ENCODE measurements at regions not wholly inside any gene's neighbourhood (a gene's known extent, or its start where the extent isn't known, plus 50 kb on each side); places are given as distances from the start of the nearest gene placed in this dataset.
"Not testable (repeated sequence)": the region's sequence is repeated elsewhere in the genome, so short reads cannot be mapped to it uniquely, and the experiment has no call there.

GRCh38 chr10:20391629-20392028, 505.5 kb downstream of the NEBL start:
- Histone ChIP-seq H3K36me3 (no peaks in the 10 kb centered on the region), H3K27me3 (no peaks in the 10 kb centered on the region), H3K27ac (no peak overlapping the region), H3K9me3 (no peaks in the 10 kb centered on the region), H3K4me1 (no peaks in the 10 kb centered on the region), H3K4me3 (no peak overlapping the region)
- in situ Hi-C loops (cut with MboI; ENCODE audit: low pct_ligation_motif_present in 1 of 4, low pct_unique_long_range_greater_than_20kb in 1 of 4, low sequenced_read_pairs in 3 of 4) (no loop called here), intact Hi-C loops (cut with DNase I; ENCODE audit: low total_unique reads) (no loop called here)
- DNase-seq = no peak
- TF ChIP-seq CTCF (IDR thresholded peaks at IDR 0.05) (no peak), EP300 (IDR thresholded peaks at IDR 0.05; ENCODE audit: low read depth) (no peak), POLR2A (IDR thresholded peaks at IDR 0.05) (no peak)
- 89 to 91% methylated on average over 3 of the region's 3 CpGs for WGBS, 2 donors (ENCODE audit: low coverage in 1 of 2)

GRCh38 chr10:20381761-20382160, 515.4 kb downstream of the NEBL start:
- intact Hi-C loops (cut with DNase I; ENCODE audit: low total_unique reads) = no loop called here
- H3K27me3 ChIP-seq = no peaks in the 10 kb centered on the region
- no peak for DNase-seq
- H3K9me3 ChIP-seq = no peaks in the 10 kb centered on the region
- H3K4me3 ChIP-seq = no peak overlapping the region
- no peak overlapping the region for H3K27ac ChIP-seq
- H3K36me3 ChIP-seq = no peaks in the 10 kb centered on the region
- in situ Hi-C loops (cut with MboI; ENCODE audit: low pct_ligation_motif_present in 1 of 4, low pct_unique_long_range_greater_than_20kb in 1 of 4, low sequenced_read_pairs in 3 of 4) = no loop called here
- TF ChIP-seq CTCF (IDR thresholded peaks at IDR 0.05) (no peak), POLR2A (IDR thresholded peaks at IDR 0.05) (no peak)
- H3K4me1 ChIP-seq = no peaks in the 10 kb centered on the region
- WGBS, 2 donors (ENCODE audit: low coverage in 1 of 2) = 79 to 86% methylated on average over 3 of the region's 3 CpGs

GRCh38 chr10:20380401-20380800, 516.7 kb downstream of the NEBL start:
- DNase-seq = no peak
- no peaks in the 10 kb centered on the region for H3K4me1 ChIP-seq
- no peaks in the 10 kb centered on the region for H3K36me3 ChIP-seq
- no peak for TF ChIP-seq POLR2A (IDR thresholded peaks at IDR 0.05)
- no peak for TF ChIP-seq CTCF (IDR thresholded peaks at IDR 0.05)
- no peak for TF ChIP-seq POLR2AphosphoS5 (IDR thresholded peaks at IDR 0.05)
- TF ChIP-seq EP300 (IDR thresholded peaks at IDR 0.05; ENCODE audit: low read depth) = no peak
- no peaks in the 10 kb centered on the region for H3K27me3 ChIP-seq
- no peaks in the 10 kb centered on the region for H3K9me3 ChIP-seq
- in situ Hi-C loops (cut with MboI; ENCODE audit: low pct_ligation_motif_present in 1 of 4, low pct_unique_long_range_greater_than_20kb in 1 of 4, low sequenced_read_pairs in 3 of 4) = no loop called here
- intact Hi-C loops (cut with DNase I; ENCODE audit: low total_unique reads) = no loop called here
- H3K27ac ChIP-seq = no peak overlapping the region
- H3K4me3 ChIP-seq = no peak overlapping the region

- no peak overlapping the region for H3K4me3 ChIP-seq
- H3K36me3 ChIP-seq = no peaks in the 10 kb centered on the region
- H3K27ac ChIP-seq = no peak overlapping the region
- no peaks in the 10 kb centered on the region for H3K4me1 ChIP-seq
- TF ChIP-seq POLR2AphosphoS5 (IDR thresholded peaks at IDR 0.05) (no peak), CTCF (IDR thresholded peaks at IDR 0.05) (no peak), POLR2A (IDR thresholded peaks at IDR 0.05) (no peak), EP300 (IDR thresholded peaks at IDR 0.05; ENCODE audit: low read depth) (no peak)
- intact Hi-C loops (cut with DNase I; ENCODE audit: low total_unique reads) = no loop called here
- no peaks in the 10 kb centered on the region for H3K27me3 ChIP-seq
- DNase-seq = no peak
- H3K9me3 ChIP-seq = no peaks in the 10 kb centered on the region
- in situ Hi-C loops (cut with MboI; ENCODE audit: low pct_ligation_motif_present in 1 of 4, low pct_unique_long_range_greater_than_20kb in 1 of 4, low sequenced_read_pairs in 3 of 4) = no loop called here
These were observed 524.4 kb downstream of the NEBL start for GRCh38 chr10:20372748-20373147.

- H3K36me3 ChIP-seq; H3K4me3 ChIP-seq; H3K27me3 ChIP-seq; DNase-seq; H3K9me3 ChIP-seq; in situ Hi-C loops (cut with MboI; ENCODE audit: low pct_ligation_motif_present in 1 of 4, low pct_unique_long_range_greater_than_20kb in 1 of 4, low sequenced_read_pairs in 3 of 4); intact Hi-C loops (cut with DNase I; ENCODE audit: low total_unique reads); H3K27ac ChIP-seq; H3K4me1 ChIP-seq: not testable (repeated sequence)
- WGBS, 2 donors (ENCODE audit: low coverage in 1 of 2) = 84 to 86% methylated on average over 5 to 7 of the region's 7 CpGs
These were observed 526.1 kb downstream of the NEBL start for GRCh38 chr10:20370977-20371533.
